ENCODE measurements at regions not wholly inside any gene's neighbourhood (a gene's known extent, or its start where the extent isn't known, plus 50 kb on each side); places are given as distances from the start of the nearest gene placed in this dataset.
"Not testable (repeated sequence)": the region's sequence is repeated elsewhere in the genome, so short reads cannot be mapped to it uniquely, and the experiment has no call there.

DNA sequence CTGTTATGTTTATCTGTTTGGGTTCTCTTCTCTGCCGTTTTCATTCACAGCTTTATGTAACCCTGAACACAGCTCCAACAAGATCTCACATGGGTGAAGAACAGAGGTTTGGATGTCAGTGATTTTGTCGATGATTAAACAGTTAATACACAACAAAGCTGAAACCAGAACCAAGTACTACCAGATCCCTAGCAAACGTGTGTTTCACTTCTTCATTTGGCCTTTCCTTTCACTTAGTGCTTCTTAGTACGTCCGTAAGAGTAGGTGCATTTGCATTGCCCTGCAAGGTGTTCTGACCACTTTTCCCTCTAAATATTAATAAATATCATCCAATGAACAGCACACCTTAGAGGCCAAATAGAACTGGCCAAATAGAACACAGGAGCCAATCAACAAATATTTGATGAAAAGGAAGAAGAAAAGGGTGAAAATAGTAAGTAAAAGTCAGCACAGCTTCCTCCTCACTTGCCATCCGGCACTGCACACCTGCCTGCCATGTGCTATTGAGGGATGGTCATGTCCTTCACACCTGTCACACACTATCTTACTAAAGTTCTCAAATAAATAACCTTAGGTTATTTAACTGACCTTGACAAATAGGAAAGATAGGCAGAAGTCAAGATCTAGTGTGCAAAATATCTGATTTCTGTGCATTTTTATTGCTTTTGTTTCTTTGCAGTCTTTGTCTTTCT, 252.6 kb upstream of the ANKRD30A start:
- DNase-seq (ENCODE audit: low spot score) = no peak

DNA sequence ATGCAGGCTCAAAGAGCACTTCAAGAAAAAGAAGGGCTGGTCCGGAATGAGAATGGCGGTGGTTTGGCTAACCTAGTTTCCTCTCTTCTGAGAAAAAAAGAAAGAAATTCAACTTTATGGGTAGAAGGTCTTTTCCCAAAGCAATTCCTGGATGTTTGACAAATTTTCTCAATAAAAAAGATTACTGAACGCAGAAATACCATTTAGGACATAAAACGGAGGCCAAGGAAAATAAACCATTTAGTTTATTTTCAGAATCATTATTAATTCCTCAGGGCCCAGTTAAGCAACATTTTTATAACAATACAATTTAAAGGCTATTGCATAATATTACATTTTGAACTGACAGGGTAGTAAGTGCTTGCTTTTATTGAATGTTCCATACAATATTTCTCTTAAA, 284.6 kb upstream of the ANKRD30A start:
- DNase-seq (ENCODE audit: low spot score) = no peak

DNA sequence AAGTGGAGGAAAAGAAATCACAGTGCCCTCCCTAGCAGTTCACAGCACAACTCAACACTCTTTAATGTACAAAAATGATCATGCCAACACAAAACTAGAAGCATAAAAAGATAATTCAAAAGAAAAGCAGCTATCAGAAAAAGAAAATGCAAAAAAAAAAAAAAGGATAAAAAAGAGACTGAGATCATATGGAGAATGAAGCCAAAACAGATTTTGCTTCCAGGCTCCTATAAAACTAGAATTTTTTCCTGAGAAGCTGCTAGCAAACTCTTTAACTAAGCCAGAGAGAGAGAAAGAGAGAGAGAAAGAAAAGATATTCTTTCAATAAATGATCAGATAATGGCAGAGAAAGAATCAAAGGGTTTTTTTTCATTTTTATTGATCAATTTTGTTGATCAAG, 288.0 kb upstream of the ANKRD30A start:
- no peak for DNase-seq (ENCODE audit: low spot score)

DNA sequence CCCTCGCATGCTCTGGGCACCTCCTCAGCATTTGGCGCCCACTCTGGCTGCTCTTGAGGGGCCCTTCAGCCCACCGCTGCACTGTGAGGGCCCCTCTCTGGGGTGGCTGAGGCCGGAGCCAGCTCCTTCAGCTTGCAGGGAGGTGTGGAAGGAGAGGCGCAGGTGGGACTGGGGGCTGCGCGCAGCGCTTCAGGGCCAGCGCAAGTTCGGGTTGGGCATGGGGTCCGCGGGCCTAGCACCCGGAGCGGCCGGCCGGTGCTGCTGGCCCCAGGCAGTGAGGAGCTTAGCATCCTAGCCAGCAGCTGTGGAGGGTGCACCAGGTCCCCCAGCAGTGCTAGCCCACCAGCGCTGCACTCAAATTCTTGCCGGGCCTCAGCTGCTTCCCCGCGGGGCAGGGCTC, 305.6 kb upstream of the ANKRD30A start:
- DNase-seq (ENCODE audit: low spot score) = no peak

DNA sequence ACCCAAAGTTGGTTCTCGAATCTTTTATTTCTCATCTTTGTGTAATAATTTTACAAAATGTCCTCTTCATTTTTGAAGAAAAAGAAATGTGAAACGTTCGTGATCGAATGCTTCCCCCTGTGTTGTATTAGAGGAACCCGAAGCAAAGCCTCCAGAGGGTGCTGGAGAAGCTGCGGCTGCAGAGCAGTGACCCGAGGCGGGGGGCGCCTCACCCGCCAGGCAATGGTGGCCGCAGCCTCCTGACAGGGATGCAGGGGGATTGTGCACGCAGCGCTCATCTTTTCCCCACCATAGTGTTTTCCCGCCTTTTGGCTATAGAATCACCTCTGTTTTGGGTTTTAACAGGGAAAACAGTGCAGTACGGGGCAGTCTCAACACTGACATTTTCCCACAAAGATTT, 307.5 kb upstream of the ANKRD30A start:
- no peak for DNase-seq (ENCODE audit: low spot score)

DNA sequence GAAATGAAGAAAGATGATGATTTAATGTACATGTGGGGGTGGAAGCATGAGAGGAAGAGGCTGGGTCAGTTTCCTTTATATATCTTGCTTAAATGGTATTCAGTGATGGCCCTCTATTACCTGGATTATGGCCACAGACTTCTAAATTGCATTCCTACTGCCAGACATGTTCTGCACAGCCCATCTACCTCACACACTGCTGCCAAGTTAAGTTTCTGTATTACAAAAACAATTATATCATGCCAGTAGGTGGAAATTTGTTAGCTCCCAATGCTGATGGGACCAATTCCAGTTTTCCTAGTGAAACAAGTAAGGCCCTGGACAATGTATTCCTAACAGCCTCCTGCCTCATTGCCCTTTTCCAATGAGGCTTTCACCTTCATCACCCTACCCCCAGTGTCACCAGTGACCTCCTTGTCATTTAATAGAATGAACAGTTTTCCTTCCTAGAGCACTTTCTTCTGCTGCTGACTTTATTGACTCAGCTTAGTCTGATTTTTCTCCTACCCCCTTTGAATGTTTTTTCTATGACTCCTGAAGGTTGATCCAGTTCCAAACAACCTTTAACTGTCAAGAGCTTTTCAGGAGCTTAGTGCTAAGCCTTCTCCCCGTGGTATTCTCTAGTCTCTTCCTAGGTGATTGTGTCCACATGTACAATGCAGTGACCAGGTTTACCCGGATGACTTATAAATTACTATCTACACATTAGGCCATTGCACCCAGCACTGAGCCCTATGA, 316.6 kb upstream of the ANKRD30A start:
- no peak for DNase-seq (ENCODE audit: low spot score)

DNA sequence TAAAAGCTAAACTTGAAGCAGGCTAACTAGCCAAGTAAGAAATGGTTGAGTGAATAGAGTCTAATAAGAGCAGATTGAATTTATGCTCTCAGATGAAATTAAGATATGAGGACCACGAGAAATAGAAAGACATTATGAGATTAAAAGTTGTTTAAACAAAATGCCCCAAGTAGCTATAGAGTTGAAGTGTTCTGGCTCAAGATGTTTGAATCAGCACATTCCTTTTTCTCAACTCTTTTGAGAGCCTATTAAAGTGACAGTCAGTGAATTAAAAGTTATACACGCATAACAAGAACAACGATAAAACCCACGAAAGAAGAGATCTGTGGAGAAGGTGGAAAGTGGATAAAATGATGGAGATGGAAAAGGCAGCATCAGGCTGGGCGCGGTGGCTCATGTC, 322.2 kb upstream of the ANKRD30A start:
- DNase-seq (ENCODE audit: low spot score) = no peak

DNA sequence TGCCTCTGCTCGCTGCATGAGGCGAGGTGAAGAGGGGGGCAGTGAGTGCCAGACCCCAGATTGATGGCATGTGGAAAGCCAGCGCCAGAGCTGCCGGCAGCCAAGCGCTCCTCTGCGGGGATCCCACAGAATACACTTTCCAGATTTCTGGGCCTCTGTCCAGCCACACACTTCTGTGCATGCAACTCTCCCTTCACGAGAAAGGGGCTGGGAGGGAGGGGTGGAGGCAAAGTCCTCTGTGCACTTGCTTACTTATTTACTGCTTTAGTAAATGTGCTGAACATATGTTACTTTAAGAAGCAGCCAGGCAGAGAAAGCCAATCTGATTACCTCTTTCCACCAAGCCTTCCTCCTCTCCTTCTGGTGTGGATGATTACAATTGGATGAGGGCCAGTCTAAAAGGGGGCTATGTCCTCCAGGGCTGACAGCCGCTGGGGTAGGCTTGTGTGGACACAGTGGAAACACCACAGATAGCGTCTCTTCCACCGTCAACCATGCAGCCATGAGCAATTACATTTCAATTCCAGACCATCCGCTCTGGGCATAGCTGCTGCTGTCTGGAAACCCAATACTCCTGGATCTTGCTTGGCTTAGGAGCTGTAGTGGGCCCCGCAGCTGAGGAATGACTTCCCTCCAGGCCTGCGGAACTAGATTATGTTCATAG, 322.8 kb upstream of the ANKRD30A start:
- DNase-seq (ENCODE audit: low spot score) = peak; percentile 5

DNA sequence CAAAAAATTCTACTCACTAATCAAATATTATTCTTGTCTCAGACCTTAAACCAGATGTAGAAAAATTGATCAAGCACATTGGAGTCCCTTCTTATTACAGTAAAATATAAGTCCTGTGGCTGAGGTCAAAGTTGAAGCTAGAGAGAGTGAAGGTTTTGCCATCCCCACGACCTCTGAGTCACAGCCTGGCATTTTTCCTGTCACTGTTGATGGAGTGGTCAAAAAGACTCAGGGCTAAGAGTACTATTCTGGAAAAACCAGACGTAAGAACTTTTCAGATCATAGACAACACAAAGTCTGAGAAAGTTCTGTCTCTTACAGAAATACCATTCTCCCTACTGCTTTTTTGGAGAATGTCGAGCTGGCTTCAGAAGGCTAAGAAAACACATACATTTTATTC, 323.7 kb upstream of the ANKRD30A start:
- DNase-seq (ENCODE audit: low spot score) = no peak

DNA sequence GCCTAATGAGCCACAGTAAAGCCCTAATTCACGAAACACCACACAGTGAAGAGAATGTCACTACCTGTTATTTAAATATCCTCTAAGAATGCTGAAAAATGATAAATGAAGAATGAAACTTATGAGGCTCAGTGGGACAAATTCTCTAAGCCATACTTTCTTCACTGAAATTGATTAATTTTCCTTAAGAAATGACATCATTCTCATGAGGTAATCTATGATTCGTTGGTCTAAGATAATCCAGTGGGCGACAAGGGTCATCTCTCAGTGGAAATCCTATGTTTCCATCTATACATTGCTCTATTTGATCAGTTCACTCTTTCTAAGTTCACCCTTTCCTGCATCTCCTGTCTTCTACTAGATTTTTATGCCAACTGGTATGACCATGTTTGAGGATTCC, 330.4 kb upstream of the ANKRD30A start:
- DNase-seq (ENCODE audit: low spot score) = no peak

DNA sequence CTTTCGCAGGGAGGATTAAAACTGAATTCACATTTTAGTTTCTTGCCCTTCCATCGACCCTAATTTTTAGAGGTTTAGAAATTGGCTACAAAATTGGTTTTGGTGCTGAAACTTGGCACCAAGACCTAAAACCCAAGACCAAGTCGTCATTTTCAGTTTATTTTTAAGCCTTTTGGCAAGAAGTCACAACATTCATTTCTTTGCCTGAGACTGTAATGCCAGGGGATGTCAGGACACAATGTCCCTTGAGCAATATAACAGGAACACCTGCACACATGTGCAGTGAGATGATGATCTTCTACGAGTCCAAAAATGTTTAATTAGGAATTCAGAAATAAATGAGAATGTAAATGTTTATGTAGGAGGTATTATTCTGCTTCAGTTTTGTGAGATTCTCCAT, 335.4 kb upstream of the ANKRD30A start:
- no peak for DNase-seq (ENCODE audit: low spot score)

DNA sequence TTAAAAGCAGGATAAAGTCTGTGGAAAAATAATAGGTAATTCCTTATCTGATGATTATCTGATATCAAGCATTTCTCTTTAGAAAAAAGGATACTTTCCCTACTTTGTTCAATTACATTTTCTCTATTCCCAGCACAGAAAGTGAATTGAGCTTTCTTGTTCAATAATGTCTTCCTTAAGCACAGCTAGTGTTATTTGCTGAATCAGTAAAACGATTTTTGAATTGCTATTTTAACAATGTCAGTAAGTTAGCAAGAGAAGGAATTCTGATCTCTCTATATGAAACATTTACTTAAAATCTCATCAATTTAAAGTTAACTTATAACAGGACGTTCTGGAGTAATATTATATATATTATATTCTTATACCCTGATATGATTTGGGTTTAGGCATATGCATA, 337.2 kb upstream of the ANKRD30A start:
- DNase-seq (ENCODE audit: low spot score) = no peak

DNA sequence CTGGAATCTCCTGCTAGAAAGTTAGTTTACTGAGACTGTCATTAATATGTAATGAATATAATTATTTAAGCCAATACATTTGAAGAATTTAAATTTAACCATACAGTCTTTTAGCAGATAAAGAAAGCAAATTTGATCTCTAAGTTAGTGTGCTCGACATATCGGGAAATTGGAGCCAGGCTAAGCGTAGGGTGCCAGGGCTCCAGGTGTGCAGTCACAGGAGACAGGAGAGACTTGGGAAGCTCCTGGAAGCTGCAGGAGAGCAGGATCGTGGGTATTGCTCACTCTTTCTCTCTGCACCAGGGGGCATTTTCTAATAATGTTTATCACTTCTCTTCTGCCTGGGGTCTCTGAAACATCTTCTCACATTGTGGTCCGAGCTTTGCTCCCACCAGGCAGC, 342.0 kb upstream of the ANKRD30A start:
- DNase-seq (ENCODE audit: low spot score) = no peak

DNA sequence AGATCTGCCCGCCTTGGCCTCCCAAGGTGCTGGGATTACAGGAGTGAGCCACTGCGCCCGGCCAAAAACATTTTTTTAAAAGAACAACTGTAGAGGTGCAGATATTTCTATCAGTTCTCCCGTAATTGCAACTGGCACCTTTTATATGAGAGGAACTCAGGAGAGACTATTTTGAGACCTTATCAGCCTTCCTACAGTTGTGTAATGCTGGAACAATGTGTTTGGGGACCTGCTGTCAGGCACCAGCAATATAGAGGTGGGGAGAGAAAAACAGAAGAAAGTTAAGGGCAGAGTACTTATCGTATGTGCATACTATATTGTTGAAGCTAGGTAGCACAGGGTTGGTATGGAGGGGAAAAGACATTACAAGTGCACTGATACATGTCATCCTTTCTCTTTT, 343.8 kb upstream of the ANKRD30A start:
- DNase-seq (ENCODE audit: low spot score) = no peak

DNA sequence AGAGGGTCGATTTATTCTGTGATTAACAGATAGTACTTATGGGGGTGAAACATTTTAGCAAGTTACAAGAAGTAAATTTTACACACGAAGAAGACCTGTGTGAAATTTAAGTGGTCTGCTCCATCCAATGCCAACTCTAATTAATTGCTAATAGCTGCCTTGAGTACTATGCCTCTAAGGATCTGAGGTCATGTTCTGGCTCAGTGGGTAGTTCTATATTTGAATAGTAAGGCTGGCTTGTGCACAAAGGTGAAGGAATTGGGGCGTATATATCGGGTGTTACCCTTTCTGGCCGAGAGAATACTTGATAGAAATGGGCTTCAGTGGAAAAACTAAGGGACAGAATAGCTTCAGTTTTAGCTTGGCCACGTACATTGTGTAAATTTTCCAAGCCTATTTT, 345.2 kb upstream of the ANKRD30A start:
- DNase-seq (ENCODE audit: low spot score) = no peak

DNA sequence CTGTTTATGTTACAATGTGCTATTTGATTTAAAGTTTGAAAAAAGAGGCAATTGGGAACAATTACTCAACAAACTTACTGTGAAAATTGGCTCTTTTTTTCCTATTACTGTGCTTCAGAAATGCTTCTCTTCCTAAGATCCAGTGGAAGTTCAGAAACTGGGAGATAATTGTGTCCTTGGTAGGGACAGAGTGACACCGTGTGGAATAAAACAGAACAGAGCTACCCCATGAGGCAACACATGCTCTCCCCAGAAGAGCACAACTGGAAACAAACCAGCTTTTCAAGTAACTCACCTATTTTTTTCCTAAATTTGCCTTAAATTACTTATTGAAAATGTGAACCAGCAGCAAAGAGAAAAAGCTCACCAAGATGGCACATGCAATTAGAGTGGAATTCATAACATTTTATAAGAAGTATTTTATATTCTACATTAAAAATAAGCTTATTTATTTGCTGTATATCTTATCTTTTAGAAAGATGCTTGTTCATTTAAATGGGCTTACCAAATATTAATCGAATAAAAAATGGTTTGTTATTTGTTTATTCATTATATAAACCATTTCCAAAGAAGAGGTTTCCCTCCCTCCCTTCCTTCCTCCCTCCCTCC, 346.1 kb upstream of the ANKRD30A start:
- peak; percentile 17 for DNase-seq (ENCODE audit: low spot score)

DNA sequence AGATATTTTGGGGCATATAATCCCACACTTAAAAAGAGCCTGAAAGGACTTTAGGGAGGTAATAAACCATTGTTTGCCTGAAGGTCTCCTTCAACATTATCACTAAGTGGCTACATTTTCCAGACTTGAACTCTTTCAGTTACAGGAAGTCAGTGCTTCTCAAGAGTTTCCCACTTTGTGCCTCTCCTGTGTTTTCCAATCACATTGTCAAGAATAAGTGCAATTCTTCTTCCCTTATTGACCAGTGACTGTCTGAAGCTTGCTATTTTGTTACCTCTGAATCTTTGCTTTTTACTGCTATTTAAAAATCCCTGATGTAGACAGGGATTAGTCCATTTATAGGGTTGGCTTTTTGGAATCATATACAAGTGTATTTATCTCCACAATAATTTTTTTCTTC, 346.7 kb upstream of the ANKRD30A start:
- no peak for DNase-seq (ENCODE audit: low spot score)

DNA sequence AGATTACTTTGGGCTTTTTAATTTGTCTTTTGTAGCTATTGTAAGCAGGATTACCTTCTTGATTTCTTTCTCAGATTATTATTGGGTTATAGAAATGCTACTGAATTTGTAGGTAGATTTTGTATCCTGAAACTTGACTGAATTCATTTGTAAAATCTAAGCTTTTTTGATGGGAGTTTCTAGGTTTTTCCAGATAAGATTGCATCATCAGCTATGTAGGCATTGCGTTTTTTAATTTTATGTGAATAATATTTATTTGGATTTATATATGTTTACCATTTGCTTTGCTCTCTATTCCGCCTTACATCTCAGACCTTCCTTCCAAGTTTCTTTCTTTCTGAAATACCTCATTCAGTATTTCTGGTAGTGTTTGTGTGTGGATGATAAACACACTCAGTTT, 351.7 kb upstream of the ANKRD30A start:
- DNase-seq (ENCODE audit: low spot score) = no peak

DNA sequence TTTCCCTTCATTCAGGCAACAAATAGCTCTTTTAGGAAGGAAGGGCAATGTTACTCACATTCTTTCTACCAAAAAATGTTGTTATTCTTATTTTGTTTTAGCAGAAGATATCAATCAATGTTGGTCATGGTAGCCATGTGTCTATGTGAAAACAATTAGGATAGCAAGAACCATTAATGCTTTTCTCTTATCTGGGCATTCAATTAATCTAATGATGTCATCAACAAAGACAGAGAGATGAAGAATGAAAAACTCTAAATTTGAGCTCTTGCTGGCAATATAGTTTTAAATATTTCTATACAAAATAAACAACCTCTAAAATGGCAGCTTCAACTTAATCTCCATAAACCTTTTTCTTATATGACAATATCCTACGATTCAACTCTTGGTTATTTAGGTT, 353.7 kb upstream of the ANKRD30A start:
- DNase-seq (ENCODE audit: low spot score) = no peak

DNA sequence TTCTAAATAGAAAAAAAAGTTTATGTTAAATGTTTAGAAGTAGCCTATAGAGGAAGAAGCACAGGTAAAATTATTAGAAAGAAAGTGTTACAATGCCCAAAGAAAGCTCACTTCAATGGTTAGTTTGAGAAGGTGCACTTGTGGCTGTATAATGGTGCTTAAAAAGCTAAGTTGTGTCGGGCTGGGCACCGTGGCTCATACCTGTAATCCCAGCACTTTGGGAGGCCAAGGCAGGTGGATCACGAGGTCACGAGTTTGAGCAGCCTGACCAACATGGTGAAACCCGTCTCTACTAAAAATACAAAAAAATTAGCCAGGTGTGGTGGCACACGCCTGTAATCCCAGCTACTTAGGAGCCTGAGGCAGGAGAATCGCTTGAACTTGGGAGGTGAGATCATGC, 355.7 kb upstream of the ANKRD30A start:
- DNase-seq (ENCODE audit: low spot score) = not testable (repeated sequence)

DNA sequence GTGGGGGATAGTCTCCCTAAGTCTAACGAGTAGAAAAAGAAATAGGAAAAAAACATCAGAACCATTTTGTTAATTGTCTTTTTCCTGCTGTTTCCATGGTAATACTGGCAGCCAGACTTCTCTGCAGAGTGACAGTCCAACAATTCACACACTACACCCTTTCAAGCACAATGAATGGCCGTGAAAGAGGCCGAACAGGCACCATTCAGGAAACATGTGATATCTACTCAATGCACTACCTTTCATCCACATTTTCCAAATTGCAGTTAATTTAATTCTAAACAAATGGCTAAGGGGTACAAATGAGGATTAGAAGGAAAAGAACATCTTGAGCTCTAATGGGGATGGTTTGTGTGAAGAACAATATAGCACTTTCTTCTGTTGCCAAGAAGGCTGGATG, 358.5 kb upstream of the ANKRD30A start:
- no peak for DNase-seq (ENCODE audit: low spot score)

DNA sequence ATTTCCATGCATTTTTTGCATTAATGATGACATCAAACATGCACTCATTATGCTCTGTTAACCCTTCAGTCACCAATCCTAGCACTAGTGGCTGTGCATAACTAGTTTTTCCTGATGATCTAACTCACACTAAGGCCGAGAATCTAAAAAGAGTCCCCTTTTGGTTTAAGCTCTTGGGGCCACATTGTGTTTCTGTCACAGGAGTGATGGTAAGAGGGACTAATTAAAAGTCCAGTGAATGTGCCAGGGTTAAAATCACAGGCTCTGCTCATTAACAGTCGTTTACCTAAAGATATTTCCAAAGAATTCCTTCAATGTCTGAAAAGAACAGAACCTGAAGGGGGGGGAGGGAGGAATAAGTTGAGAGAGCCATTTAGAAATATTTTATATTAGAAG, 359.0 kb upstream of the ANKRD30A start:
- no peak for DNase-seq (ENCODE audit: low spot score)

DNA sequence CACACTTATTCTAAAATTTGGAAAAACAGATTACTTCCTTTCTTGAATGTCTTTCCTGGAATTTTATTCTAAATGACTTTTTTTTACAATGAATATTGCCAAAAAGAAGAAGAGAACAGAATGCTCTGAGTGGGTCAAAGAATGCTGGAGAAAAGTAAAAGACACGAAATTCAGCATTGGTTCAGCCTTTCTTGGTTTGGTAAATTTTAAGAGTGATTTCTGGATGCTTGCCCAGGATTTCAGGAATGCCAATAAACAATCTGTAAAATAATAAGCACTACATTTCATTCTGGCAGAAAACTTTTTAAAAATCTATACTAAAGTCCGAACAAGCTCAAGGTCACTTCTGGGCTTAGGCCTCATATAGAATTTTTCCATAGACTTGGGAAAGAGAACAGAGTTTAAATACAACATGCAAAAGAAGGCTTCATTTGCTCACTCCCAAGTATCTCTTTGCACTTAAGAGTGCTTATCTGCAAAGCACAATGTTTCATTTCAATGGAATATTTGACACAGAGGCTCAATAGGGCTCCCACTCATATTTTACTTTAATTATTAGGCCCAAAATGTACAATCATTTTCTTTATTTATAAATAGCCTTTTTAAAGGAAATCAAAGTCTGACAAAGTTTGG, 359.5 kb upstream of the ANKRD30A start:
- DNase-seq (ENCODE audit: low spot score) = no peak

Measured in cerebellar cortex (tissue), 1 donor.